ENCODE measurements at regions not wholly inside any gene's neighbourhood (a gene's known extent, or its start where the extent isn't known, plus 50 kb on each side); places are given as distances from the start of the nearest gene placed in this dataset.

GRCh38 chr12:91533366-91533765 is 350.7 kb upstream of the DCN start:
- TF ChIP-seq POLR2A (IDR thresholded peaks at IDR 0.05; ENCODE audit: low read depth, low read length), result no peak
- no peak for TF ChIP-seq PAX5 (IDR thresholded peaks at IDR 0.05; ENCODE audit: insufficient read depth, low read length, severe bottlenecking)
- no peak for TF ChIP-seq TAF1 (IDR thresholded peaks at IDR 0.05; ENCODE audit: low read depth, low read length)
- TF ChIP-seq POLR2AphosphoS5 (IDR thresholded peaks at IDR 0.05; ENCODE audit: low read depth, low read length), result no peak
- FAIRE-seq (no peak), DNase-seq (ENCODE audit: insufficient read length, low spot score) (no peak)

GRCh38 chr12:91529829-91530228 is 347.2 kb upstream of the DCN start:
- DNase-seq (ENCODE audit: insufficient read length, low spot score) (no peak), FAIRE-seq (no peak)
- TF ChIP-seq POLR2A (IDR thresholded peaks at IDR 0.05; ENCODE audit: low read depth, low read length) (no peak), POU2F2 (IDR thresholded peaks at IDR 0.05; ENCODE audit: low read depth, low read length) (no peak), SPI1 (IDR thresholded peaks at IDR 0.05; ENCODE audit: low read depth, low read length) (no peak), PAX5 (IDR thresholded peaks at IDR 0.05; ENCODE audit: insufficient read depth, low read length, severe bottlenecking) (no peak), TAF1 (IDR thresholded peaks at IDR 0.05; ENCODE audit: low read depth, low read length) (no peak), POLR2AphosphoS5 (IDR thresholded peaks at IDR 0.05; ENCODE audit: low read depth, low read length) (no peak)

- DNase-seq (ENCODE audit: insufficient read length, low spot score) (no peak), FAIRE-seq (no peak)
- TF ChIP-seq PAX5 (IDR thresholded peaks at IDR 0.05; ENCODE audit: insufficient read depth, low read length, severe bottlenecking) (no peak), SPI1 (IDR thresholded peaks at IDR 0.05; ENCODE audit: low read depth, low read length) (no peak), POLR2AphosphoS5 (IDR thresholded peaks at IDR 0.05; ENCODE audit: low read depth, low read length) (no peak), POU2F2 (IDR thresholded peaks at IDR 0.05; ENCODE audit: low read depth, low read length) (no peak), TAF1 (IDR thresholded peaks at IDR 0.05; ENCODE audit: low read depth, low read length) (no peak), POLR2A (IDR thresholded peaks at IDR 0.05; ENCODE audit: low read depth, low read length) (no peak)
These were observed 341.2 kb upstream of the DCN start for GRCh38 chr12:91523831-91524230.

- DNase-seq (ENCODE audit: insufficient read length, low spot score), result no peak
- no peak for FAIRE-seq
- no peak for TF ChIP-seq POLR2AphosphoS5 (IDR thresholded peaks at IDR 0.05; ENCODE audit: low read depth, low read length)
These were observed 334.1 kb upstream of the DCN start for GRCh38 chr12:91516695-91517047.

- FAIRE-seq (no peak), DNase-seq (ENCODE audit: insufficient read length, low spot score) (no peak)
- TF ChIP-seq TAF1 (IDR thresholded peaks at IDR 0.05; ENCODE audit: low read depth, low read length) (no peak), POU2F2 (IDR thresholded peaks at IDR 0.05; ENCODE audit: low read depth, low read length) (no peak), PAX5 (IDR thresholded peaks at IDR 0.05; ENCODE audit: insufficient read depth, low read length, severe bottlenecking) (no peak), SPI1 (IDR thresholded peaks at IDR 0.05; ENCODE audit: low read depth, low read length) (no peak), POLR2AphosphoS5 (IDR thresholded peaks at IDR 0.05; ENCODE audit: low read depth, low read length) (no peak), POLR2A (IDR thresholded peaks at IDR 0.05; ENCODE audit: low read depth, low read length) (no peak)
These were observed 333.5 kb upstream of the DCN start for GRCh38 chr12:91515944-91516694.

GRCh38 chr12:91513313-91513712 is 330.7 kb upstream of the DCN start:
- no peak for FAIRE-seq
- no peak for DNase-seq (ENCODE audit: insufficient read length, low spot score)

GRCh38 chr12:91511795-91512420 is 329.3 kb upstream of the DCN start:
- FAIRE-seq (no peak), DNase-seq (ENCODE audit: insufficient read length, low spot score) (no peak)
- TF ChIP-seq POLR2AphosphoS5 (IDR thresholded peaks at IDR 0.05; ENCODE audit: low read depth, low read length), result no peak
- no peak for TF ChIP-seq TAF1 (IDR thresholded peaks at IDR 0.05; ENCODE audit: low read depth, low read length)
- TF ChIP-seq SPI1 (IDR thresholded peaks at IDR 0.05; ENCODE audit: low read depth, low read length), result no peak
- no peak for TF ChIP-seq POLR2A (IDR thresholded peaks at IDR 0.05; ENCODE audit: low read depth, low read length)

More at GRCh38 chr12:91513313-91513712, 330.7 kb upstream of the DCN start:
- TF ChIP-seq TAF1 (IDR thresholded peaks at IDR 0.05; ENCODE audit: low read depth, low read length) (no peak), SPI1 (IDR thresholded peaks at IDR 0.05; ENCODE audit: low read depth, low read length) (no peak), POLR2A (IDR thresholded peaks at IDR 0.05; ENCODE audit: low read depth, low read length) (no peak), PAX5 (IDR thresholded peaks at IDR 0.05; ENCODE audit: insufficient read depth, low read length, severe bottlenecking) (no peak), POLR2AphosphoS5 (IDR thresholded peaks at IDR 0.05; ENCODE audit: low read depth, low read length) (no peak), POU2F2 (IDR thresholded peaks at IDR 0.05; ENCODE audit: low read depth, low read length) (no peak)

GRCh38 chr12:91507754-91508153 is 325.1 kb upstream of the DCN start:
- FAIRE-seq, result no peak
- DNase-seq (ENCODE audit: insufficient read length, low spot score), result no peak

GRCh38 chr12:91506452-91506851 is 323.8 kb upstream of the DCN start:
- FAIRE-seq (no peak), DNase-seq (ENCODE audit: insufficient read length, low spot score) (no peak)
- no peak for TF ChIP-seq POLR2AphosphoS5 (IDR thresholded peaks at IDR 0.05; ENCODE audit: low read depth, low read length)
- no peak for TF ChIP-seq SPI1 (IDR thresholded peaks at IDR 0.05; ENCODE audit: low read depth, low read length)
- TF ChIP-seq TAF1 (IDR thresholded peaks at IDR 0.05; ENCODE audit: low read depth, low read length), result no peak
- no peak for TF ChIP-seq PAX5 (IDR thresholded peaks at IDR 0.05; ENCODE audit: insufficient read depth, low read length, severe bottlenecking)
- TF ChIP-seq POU2F2 (IDR thresholded peaks at IDR 0.05; ENCODE audit: low read depth, low read length), result no peak
- TF ChIP-seq POLR2A (IDR thresholded peaks at IDR 0.05; ENCODE audit: low read depth, low read length), result no peak

More at GRCh38 chr12:91507754-91508153, 325.1 kb upstream of the DCN start:
- TF ChIP-seq POU2F2 (IDR thresholded peaks at IDR 0.05; ENCODE audit: low read depth, low read length) (no peak), POLR2AphosphoS5 (IDR thresholded peaks at IDR 0.05; ENCODE audit: low read depth, low read length) (no peak), TAF1 (IDR thresholded peaks at IDR 0.05; ENCODE audit: low read depth, low read length) (no peak), SPI1 (IDR thresholded peaks at IDR 0.05; ENCODE audit: low read depth, low read length) (no peak), PAX5 (IDR thresholded peaks at IDR 0.05; ENCODE audit: insufficient read depth, low read length, severe bottlenecking) (no peak), POLR2A (IDR thresholded peaks at IDR 0.05; ENCODE audit: low read depth, low read length) (no peak)

GRCh38 chr12:91505006-91505405 is 322.4 kb upstream of the DCN start:
- TF ChIP-seq SPI1 (IDR thresholded peaks at IDR 0.05; ENCODE audit: low read depth, low read length), result no peak
- no peak for TF ChIP-seq POU2F2 (IDR thresholded peaks at IDR 0.05; ENCODE audit: low read depth, low read length)
- no peak for TF ChIP-seq PAX5 (IDR thresholded peaks at IDR 0.05; ENCODE audit: insufficient read depth, low read length, severe bottlenecking)
- TF ChIP-seq POLR2AphosphoS5 (IDR thresholded peaks at IDR 0.05; ENCODE audit: low read depth, low read length), result no peak
- TF ChIP-seq POLR2A (IDR thresholded peaks at IDR 0.05; ENCODE audit: low read depth, low read length), result no peak
- no peak for TF ChIP-seq TAF1 (IDR thresholded peaks at IDR 0.05; ENCODE audit: low read depth, low read length)
- DNase-seq (ENCODE audit: insufficient read length, low spot score), result no peak
- no peak for FAIRE-seq

Data from GM12891 (cell line).